HG03378 (cell line): ENCODE measurements at regions not wholly inside any gene's neighbourhood (a gene's known extent, or its start where the extent isn't known, plus 50 kb on each side); places are given as distances from the start of the nearest gene placed in this dataset.

Experiments used
- ATAC-seq: cut with Tn5 transposase; IDR thresholded peaks from one replicate; pipeline ENCODE4 v1.9.1; 2021; ENCODE audit warnings: mild to moderate bottlenecking, moderate library complexity; ENCODE audit not compliant: unreplicated experiment

DNA sequence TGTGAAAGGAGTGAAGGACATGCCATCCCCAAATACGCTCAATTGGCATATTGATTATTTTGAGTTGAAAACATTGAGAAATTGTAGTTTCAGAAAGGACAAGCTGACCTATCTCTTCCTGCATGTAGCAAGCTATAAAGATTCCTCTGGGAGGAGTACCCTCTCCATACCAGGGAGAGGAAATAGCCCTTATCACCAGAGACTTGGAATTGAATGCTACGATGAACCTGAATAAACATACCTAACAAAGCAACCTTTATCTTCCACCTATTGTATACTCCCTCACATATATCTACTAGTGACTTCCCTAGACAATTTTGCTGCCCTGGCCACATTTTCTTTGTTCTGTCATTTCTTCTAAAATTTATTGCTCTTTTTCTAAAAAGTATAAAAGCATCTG lies 150.2 kb upstream of the EEPD1 start:
- no peak for ATAC-seq

DNA sequence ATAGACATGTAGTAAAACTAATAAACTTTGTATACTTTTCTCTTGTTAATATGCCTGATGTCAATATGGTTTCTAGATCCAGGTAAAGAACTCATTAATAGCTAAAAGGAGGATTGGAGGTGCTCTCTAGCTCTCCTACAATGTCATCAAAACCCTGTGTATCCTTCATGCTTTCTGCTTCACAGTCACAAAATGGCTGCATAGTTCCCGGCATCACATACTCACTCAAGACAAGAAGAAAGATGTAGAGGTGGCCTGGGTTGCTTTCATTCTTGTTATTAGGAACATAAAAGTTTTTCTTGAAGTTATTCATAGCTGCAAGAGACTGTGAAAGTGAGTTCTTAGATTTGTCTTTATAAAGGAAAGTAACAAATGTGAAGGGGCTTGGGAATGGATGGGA lies 149.7 kb upstream of the EEPD1 start:
- ATAC-seq, result no peak

DNA sequence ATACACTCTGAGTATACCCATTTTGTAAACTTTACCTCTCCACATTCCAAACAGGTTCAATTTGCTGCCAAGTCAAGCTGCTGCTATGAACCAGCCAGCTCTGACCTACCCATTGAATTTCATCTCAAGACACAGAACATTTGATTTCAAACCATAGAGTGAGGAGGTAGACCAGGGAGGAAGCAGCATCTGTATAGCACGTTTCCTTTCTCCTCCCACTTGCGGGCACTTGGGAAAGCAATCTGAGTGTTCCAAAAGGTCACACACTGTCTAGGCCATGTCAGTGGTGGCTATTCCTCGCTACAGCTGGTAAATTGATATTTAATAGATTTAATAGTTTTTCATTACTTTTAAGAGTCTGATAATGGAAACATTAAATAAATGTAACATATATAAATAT lies 147.8 kb upstream of the EEPD1 start:
- no peak for ATAC-seq

DNA sequence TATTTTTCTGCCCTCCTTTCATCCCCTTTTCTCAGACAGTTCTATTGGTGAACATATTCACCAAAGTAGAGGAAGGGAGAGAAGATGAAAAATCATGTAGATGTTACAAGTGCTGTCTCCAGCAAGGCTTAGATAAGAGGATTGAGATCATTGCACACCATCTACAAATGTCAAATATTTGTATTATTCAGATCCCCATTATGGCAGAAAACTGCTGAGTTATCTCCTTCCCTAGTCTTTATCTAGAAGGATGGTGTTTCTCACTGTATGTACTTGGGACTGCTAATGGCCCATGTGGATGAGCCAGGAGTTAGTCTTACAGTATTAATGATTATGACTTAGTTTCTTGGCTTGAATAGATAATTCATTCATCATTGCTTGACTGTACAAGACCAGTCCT lies 147.2 kb upstream of the EEPD1 start:
- ATAC-seq, result no peak

DNA sequence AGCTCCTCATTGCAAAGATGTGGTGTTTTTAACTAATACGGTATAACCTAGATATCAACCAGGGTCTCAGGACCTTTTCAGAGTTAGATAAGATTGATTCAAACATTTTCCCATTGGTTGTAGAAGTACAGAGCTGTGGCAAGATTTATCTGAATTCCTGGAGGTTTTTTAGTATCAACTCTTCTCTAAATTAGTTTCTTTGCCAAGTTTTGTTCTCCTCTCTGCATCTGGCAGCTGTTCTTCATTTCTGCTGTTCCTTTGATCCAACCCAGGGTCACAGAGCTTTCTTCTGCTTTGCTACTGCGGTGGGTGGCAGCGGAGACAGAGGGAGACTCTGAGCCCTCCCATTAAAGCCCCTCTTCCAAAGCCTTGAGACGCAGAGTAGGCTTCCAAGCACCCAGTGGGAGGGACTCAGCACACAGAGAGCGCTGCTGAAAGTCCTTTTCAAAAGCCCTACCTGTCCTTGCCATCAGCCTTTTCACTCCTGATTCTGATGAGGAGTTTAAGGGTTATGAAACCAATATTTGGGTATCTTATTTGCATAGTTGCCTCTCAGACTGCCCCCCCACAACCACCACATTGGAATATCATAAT lies 146.3 kb upstream of the EEPD1 start:
- ATAC-seq, result no peak

DNA sequence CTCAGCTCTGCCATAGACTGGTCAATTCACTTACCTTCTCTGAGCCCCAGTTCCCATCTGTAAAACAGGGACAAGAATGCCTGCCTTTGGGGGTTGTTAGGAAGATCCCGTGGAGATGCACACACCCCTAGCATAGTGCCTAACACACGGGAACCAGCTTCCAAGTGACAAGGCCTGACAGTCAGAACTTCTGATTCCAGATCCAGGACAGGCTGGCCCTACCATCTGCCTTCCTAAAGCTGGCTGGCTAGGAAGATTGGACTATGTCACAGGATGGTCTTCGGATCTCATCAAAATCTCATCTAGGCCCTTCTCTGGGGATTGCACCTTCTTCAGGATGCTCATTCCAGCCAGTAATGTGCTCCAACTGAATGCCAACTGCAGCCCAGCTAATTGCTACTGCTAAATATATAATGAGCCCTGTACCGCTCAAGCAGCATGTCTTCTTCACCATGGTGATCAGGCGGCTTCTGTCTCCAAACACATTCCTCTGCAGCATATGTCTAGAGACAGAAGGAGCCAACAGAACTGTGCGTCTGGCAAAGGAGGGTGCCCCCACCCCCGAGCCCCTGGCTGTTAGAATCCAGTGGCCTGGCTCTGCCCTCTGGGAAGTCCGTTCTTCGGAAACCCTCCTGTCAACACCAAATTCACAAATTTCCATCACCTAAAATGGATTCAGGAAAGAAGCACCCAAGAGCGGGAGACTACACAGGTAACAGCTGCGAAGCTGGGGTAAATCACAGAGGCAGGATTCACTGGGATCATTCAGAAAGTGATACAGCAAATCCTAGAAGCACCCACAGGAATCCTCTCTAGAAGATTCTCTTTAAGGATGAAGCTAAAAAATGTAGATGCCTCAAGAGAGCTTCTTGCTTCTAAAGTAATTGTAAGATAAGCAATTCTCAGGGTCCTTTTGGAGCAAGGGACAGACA lies 142.1 kb upstream of the EEPD1 start:
- no peak for ATAC-seq

DNA sequence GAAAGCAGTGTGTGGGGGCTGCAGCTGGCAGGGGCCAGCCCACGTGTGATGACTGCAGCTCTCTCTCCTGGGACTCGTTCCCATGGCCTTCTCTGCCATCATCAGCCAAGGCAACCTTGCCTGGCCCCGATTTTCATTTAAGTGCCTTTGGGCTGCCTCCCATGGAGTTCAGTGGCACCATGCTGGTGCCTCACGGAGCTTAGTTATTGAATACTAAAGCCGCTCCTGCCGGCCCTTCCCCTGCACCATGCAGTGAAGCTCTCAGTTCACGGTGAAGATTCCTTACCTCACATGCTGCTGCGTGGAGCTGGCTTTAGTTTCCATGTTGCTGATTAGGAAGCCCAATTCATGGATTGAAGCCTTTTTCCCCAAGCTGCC lies 141.5 kb upstream of the EEPD1 start:
- ATAC-seq, result no peak

DNA sequence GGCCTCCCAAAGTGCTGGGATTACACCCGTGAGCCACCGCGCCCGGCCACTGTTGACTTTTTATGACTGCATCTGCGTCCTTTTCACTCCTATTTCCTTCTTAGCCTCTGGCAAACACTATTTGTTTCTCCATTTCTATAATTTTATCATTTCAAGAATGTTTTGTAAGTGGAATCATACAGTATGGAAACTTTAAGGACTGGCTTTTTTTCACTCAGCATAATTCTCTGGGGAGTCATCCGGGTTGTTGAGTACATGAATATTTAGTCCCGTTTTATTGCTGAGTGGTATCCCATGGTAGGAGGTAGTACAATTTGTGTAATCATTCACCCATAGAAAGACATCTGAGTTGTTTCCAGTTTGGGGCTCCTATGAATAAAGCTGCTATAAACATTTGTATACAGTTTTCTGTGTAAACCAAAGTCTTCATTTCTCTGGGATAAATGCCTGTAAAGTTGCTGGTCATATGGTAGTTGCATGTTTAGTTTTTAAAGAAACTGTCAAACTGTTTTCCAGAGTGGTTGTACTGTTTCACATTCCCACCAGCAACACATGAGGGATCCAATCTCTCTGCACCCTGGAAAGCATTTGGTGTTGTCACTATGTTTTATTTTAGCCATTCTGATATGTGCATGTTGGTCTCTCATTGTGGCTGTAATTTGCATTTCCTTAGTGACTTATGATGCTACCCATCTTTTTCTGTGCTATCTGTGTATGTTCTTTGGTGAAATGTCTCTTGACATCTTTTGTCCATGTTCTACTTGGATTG lies 139.6 kb upstream of the EEPD1 start:
- no peak for ATAC-seq

DNA sequence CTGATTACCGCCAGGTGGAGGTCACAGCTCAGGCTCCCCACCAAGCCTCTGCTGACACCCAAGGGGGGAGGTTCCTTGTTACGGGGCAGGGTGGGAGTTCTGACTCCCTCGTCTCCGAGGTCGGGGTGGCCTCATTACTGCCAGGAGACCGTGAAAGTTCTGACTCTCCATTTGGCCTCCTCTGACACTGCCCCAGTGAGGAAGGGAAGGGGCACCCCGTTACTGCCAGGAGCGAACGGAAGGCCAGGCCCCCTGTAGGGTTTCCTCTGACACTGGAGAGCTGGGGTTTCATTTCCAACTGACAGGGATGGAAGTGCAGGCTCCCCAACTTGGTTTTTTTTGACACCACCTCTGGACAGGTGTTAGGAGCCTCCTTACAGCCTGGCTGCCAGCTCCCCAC lies 138.1 kb upstream of the EEPD1 start:
- ATAC-seq, result no peak

DNA sequence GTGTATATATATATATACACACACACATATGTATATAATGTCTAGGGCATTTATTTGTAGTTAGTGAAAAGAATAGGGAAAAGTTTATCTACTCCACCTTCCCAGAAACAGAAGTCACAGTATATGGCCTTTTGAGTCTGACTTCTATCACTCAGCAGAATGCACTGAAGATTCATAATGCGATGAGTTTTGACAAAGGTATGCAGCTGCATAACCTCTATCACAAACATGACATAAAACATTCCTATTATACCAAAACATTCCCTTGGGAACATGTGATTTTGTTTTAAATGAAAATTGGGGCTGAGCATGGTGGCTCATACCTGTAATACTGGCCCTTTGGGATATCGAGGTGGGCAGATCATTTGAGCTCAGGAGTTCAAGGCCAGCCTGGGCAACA lies 137.3 kb upstream of the EEPD1 start:
- ATAC-seq, result no peak

DNA sequence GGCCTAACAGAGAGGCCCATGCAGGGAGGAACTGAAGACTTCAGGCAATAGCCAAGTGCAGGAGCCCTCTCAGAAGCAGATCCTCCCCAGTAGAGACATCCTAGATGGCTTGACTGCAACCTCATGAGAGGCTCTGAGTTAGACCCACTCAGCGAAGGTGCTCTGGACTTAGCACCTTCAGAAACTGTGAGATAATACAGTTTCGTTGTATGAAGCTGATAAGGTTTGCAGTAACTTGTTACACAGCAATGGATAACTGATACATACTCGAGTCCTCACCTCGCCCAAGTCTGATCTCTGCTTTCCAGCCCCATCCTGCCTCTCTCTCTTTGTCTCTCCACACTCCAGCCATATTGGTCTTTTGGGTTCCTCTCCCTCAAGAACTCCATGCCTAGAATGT lies 136.4 kb upstream of the EEPD1 start:
- ATAC-seq, result no peak

DNA sequence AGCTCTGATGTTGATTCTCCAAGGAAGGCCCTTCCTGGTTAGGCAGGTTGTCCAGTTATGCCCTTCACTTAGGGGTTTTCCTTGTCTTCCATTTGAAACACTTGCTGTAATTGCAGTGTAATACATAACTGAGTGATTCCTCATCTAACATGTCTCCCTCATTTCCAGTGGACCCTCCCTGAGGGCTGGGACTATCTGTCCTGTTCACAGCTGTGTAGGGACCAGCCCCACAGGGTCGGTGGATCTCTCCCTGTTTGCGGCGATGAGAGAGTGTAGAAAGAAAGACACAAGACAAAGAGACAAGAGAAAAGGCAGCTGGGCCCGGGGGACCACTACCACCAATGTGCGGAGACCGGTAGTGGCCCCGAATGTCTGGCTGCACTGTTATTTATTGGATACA lies 135.9 kb upstream of the EEPD1 start:
- ATAC-seq, result no peak

DNA sequence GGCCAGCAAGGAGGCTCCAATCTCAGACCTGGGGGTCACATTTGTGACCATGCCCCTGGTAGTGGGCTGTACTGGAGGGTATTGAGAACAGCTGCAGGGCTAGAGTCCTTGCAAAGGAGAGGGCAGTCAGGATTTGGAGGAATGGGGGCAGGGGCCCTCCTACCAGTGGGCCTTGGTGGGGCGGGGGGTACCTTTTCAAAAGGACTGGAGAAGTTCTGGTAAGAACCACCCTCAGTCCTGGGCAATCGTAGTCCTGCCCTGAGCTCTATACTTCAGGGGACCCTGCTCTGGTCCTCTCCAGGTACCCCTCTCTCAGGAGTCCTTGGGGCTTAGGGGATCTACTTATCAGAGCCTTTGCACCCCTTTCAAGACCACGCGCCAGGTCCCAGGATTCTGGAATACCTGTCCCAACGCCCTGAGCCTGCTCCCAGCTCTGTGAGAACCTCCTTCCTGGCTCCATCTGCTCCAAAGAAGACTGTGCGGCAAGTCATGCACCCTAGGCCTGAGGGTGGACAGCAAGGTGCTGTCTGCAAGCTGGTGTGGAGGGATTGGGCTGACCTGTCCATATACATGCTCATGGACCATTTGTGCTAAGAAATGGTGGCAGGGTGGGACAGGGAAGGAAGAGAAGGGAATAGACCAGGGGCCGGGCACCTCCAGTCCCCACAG lies 134.1 kb upstream of the EEPD1 start:
- ATAC-seq, result no peak

DNA sequence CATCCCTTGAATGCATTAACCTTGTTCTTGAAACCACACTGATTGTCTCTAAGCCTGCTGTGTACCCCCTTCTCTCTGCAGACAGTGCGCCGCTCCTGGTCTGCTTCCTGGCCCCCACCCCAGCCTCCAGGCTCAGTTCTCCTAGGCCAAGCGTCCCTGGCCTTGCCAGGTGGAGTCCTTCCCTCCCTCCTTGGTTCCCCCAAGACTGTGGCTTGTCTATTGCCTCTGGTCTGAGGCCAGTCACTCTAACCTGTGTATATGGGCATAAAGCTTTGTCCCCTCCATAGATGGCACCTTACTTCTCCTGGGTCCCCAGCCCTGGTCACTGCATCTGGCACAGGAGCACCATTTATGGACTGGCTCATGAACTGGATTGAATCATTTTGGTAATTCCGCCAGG lies 133.5 kb upstream of the EEPD1 start:
- no peak for ATAC-seq

DNA sequence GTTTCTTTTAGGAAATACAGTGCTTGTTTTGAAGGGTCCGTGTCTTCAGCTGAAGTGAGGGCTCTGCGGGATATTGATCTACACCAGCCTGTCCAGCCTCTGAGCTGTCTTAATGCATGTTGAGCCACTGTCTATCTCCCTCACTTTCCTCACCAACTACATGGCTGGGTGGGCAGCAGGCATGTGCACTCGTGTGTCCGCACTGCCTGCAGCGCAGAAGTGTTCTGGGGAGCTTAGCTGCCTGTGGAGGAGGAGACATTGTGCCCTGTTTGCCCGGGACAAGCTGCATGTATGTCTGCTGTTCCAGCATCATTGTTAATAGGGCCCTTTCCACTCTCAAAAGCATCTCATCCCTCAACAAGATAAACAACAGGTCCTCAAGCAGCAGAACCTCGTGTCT lies 133.1 kb upstream of the EEPD1 start:
- ATAC-seq, result no peak

DNA sequence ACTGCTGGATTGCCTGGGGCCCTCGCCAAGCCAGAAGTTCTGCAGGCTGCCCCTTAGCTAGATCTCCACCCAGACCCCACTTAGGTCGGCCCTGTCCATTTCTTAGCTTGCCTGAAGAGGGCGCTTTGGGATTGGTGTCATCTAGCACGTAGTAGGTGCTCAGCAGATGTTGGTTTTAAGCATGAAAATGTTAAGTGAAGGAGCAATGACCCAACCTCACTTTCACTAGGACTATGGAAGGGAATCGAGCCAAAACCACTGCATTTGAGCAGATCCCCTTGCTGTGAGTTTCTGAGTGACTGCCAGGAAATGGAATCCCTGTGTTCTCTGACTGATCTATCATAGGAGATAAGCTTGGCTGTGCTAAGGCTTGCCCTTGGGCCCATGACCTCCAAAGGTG lies 131.7 kb upstream of the EEPD1 start:
- no peak for ATAC-seq

DNA sequence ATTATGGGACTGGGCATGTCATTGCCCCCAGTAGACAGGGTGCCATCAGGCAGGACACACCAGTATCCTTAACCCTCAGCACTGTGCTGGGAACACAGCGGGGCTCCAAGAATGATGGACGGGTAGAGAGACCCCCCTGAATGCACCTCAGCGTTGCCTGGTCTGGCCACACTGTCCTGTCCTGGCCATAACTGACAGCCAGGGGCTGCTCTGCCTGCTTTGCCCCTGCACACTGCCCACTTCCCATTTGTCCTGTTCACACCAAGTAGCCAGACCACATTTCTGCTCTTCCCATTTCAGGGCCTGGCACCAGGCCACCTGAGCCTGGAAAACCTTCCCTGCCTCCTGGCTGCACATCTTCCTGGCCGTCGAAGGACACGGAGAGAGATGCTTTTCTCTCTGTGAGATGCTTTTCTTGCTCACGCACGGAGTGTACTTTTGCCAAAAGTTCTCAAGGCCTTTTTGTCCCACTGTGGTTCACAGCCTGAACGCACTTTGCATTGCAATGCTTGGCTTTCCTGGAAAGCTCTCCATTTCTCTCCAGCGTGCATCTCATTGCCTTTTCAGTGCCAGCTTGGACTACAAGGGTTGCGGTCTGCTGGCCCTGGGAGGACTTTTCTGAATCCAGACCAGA lies 131.0 kb upstream of the EEPD1 start:
- ATAC-seq, result no peak

DNA sequence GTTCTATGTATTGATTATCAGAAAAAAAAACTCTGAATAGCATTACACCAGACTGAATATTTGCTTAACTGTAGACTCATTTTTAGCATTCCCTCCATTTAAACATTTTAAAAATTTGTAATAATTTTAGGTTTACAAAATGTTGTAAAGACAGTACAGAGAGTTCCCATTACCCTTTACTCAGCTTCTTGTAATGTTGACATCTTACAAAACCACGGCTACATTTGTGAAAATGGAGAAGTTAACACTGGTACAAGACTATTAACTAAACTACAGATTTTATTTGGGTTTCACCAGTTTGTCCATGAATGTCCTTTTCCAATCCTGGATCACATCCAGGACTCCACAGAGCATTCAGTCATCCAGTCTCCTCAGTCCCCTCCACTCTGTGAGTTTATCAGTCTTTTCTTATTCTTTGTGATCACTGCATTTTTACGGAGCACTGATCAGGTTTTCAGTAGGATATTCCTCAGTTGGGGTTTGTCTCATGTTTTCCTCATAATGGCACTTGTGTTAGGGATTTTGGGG lies 130.0 kb upstream of the EEPD1 start:
- no peak for ATAC-seq

DNA sequence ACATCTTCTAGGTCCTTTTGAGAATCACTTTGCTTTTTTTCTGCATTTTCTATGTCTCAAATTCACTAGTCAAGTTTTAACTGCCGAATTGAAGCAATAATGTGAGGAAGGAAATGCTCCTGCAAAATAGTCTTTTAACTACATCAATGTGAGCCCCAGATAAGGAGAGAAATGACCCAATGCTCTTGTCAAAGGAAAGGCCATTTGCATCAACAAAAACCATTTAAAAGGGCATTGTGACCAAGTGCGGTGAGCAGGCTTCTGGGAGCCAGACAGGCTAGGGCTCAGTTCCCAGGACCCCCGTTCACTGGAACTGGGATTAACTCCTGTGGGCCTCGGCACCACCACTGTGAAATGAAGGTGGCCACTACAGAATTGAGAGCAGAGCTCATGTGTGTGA lies 127.9 kb upstream of the EEPD1 start:
- ATAC-seq, result no peak

DNA sequence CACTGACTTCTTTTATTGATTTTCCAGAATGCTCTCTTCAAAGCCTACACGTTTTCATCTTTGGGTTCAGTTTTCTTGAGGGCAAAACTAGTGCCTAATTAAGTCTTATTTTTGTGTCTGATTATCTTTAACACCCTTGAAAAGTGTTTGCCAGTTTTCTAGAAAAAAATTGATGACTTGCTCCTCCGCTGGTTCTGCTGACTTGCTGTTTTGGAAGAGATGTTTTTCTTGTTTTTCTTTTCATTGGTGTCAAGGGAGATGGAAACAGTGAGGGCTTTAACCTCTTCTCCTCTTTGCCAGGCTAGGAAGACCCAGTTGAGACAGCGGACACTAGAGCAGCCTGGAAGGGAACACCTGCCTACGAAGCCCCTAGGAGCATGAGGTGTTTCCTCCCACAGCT lies 123.7 kb upstream of the EEPD1 start:
- ATAC-seq, result no peak
